ENCODE measurements at regions not wholly inside any gene's neighbourhood (a gene's known extent, or its start where the extent isn't known, plus 50 kb on each side); places are given as distances from the start of the nearest gene placed in this dataset.

GRCh38 chr1:38287547-38287946 is 241.0 kb upstream of the POU3F1 start:
- no peak for DNase-seq (ENCODE audit: low spot score)

GRCh38 chr1:38287036-38287435 is 240.4 kb upstream of the POU3F1 start:
- no peak for DNase-seq (ENCODE audit: low spot score)

- DNase-seq (ENCODE audit: low spot score), result no peak
Observed at GRCh38 chr1:38285807-38286530, 239.4 kb upstream of the POU3F1 start.

- no peak for DNase-seq (ENCODE audit: low spot score)
Observed at GRCh38 chr1:38284953-38285352, 238.4 kb upstream of the POU3F1 start.

GRCh38 chr1:38283696-38284470 is 237.3 kb upstream of the POU3F1 start:
- no peak for DNase-seq (ENCODE audit: low spot score)

GRCh38 chr1:38279148-38279547 is 232.6 kb upstream of the POU3F1 start:
- no peak for DNase-seq (ENCODE audit: low spot score)

GRCh38 chr1:38277646-38278045 is 231.1 kb upstream of the POU3F1 start:
- no peak for DNase-seq (ENCODE audit: low spot score)

- no peak for DNase-seq (ENCODE audit: low spot score)
Observed at GRCh38 chr1:38275960-38276359, 229.4 kb upstream of the POU3F1 start.

- no peak for DNase-seq (ENCODE audit: low spot score)
Observed at GRCh38 chr1:38274974-38275373, 228.4 kb upstream of the POU3F1 start.

GRCh38 chr1:38273196-38273804 is 226.7 kb upstream of the POU3F1 start:
- no peak for DNase-seq (ENCODE audit: low spot score)

- no peak for DNase-seq (ENCODE audit: low spot score)
Observed at GRCh38 chr1:38272515-38272914, 225.9 kb upstream of the POU3F1 start.

GRCh38 chr1:38270849-38271633 is 224.4 kb upstream of the POU3F1 start:
- no peak for DNase-seq (ENCODE audit: low spot score)

- DNase-seq (ENCODE audit: low spot score), result no peak
Observed at GRCh38 chr1:38269923-38270848, 223.6 kb upstream of the POU3F1 start.

- DNase-seq (ENCODE audit: low spot score), result no peak
Observed at GRCh38 chr1:38268226-38268625, 221.6 kb upstream of the POU3F1 start.

GRCh38 chr1:38267037-38268036 is 220.7 kb upstream of the POU3F1 start:
- no peak for DNase-seq (ENCODE audit: low spot score)

GRCh38 chr1:38266197-38266520 is 219.6 kb upstream of the POU3F1 start:
- no peak for DNase-seq (ENCODE audit: low spot score)

GRCh38 chr1:38265293-38266196 is 219.0 kb upstream of the POU3F1 start:
- no peak for DNase-seq (ENCODE audit: low spot score)

- no peak for DNase-seq (ENCODE audit: low spot score)
Observed at GRCh38 chr1:38263438-38263837, 216.8 kb upstream of the POU3F1 start.

- no peak for DNase-seq (ENCODE audit: low spot score)
Observed at GRCh38 chr1:38261574-38261973, 215.0 kb upstream of the POU3F1 start.

All from CD4-positive, alpha-beta T cell treated with Interleukin-6 at 100 ng/mL for 8 hours (primary cell).